OCI-LY1 (cell line): ENCODE measurements at regions not wholly inside any gene's neighbourhood (a gene's known extent, or its start where the extent isn't known, plus 50 kb on each side); places are given as distances from the start of the nearest gene placed in this dataset.
A peak's percentile ranks its signal among the peaks of the same experiment; 100 is the strongest.

Source experiments
- H2AFZ ChIP-seq: fragments of 200-600 bp; sonication (generic), shearing (Covaris generic); 2 replicates; pipeline ENCODE4 v1.6.0; 2014; ENCODE audit warnings: antibody characterized with exemption, mild to moderate bottlenecking, low read length
- H3F3A ChIP-seq: fragments of 200-600 bp; sonication (generic), shearing (Covaris generic); 2 replicates; pipeline ENCODE4 v1.6.0; 2014; ENCODE audit warnings: mild to moderate bottlenecking, antibody characterized with exemption, low read length, moderate library complexity; ENCODE audit not compliant: insufficient read depth
- H3K27ac ChIP-seq: fragments of 200-600 bp; sonication (generic); 2 replicates; pipeline ENCODE4 v1.5.1; 2014; ENCODE audit warnings: low read length, mixed run types, mild to moderate bottlenecking, low read depth; ENCODE audit not compliant: poor library complexity, severe bottlenecking
- H3K27me3 ChIP-seq: fragments of 200-600 bp; sonication (generic); 2 replicates; pipeline ENCODE4 v1.6.0; 2014; ENCODE audit warnings: antibody characterized with exemption, mild to moderate bottlenecking, low read length, moderate library complexity; ENCODE audit not compliant: insufficient read depth
- H3K36me3 ChIP-seq: fragments of 200-600 bp; sonication (generic); 2 replicates; pipeline ENCODE4 v1.6.1; 2014; ENCODE audit warnings: mild to moderate bottlenecking, antibody characterized with exemption, low read length, moderate library complexity, mixed read lengths; ENCODE audit not compliant: insufficient read depth
- H3K4me1 ChIP-seq: fragments of 200-600 bp; sonication (generic); 2 replicates; pipeline ENCODE4 v1.5.1; 2014; ENCODE audit warnings: mild to moderate bottlenecking, low read length, moderate library complexity; ENCODE audit not compliant: insufficient read depth, severe bottlenecking
- H3K4me2 ChIP-seq: fragments of 200-600 bp; sonication (generic), shearing (Covaris generic); 2 replicates; pipeline ENCODE4 v1.6.1; 2014; ENCODE audit warnings: low read length
- H3K4me3 ChIP-seq: fragments of 200-600 bp; sonication (generic); 2 replicates; pipeline ENCODE4 v1.5.1; 2014; ENCODE audit warnings: low read length, low read depth, mild to moderate bottlenecking, mixed read lengths; ENCODE audit not compliant: poor library complexity, severe bottlenecking
- H3K79me2 ChIP-seq: fragments of 200-600 bp; shearing (Covaris generic); 2 replicates; pipeline ENCODE4 v1.6.1; 2016; ENCODE audit warnings: mixed run types, low read length, mixed read lengths; ENCODE audit not compliant: insufficient read depth
- H3K9ac ChIP-seq: fragments of 200-600 bp; sonication (generic), shearing (Covaris generic); 2 replicates; pipeline ENCODE4 v1.6.1; 2014; ENCODE audit warnings: mild to moderate bottlenecking, low read length, mixed read lengths
- H3K9me2 ChIP-seq: fragments of 200-600 bp; sonication (generic), shearing (Covaris generic); 2 replicates; pipeline ENCODE4 v1.6.1; 2014; ENCODE audit warnings: low read depth, mild to moderate bottlenecking, low read length, mixed read lengths
- H3K9me3 ChIP-seq: fragments of 200-600 bp; shearing (Covaris generic); 2 replicates; pipeline ENCODE4 v1.6.1; 2014; ENCODE audit warnings: low read length, mixed read lengths
- H4K20me1 ChIP-seq: fragments of 200-600 bp; sonication (generic), shearing (Covaris generic); 2 replicates; pipeline ENCODE4 v1.6.0; 2016; ENCODE audit warnings: mild to moderate bottlenecking, low read length; ENCODE audit not compliant: insufficient read depth
- CTCF ChIP-seq: fragments of 200-600 bp; sonication (generic), shearing (Covaris generic); IDR thresholded peaks from 2 replicates; pipeline ENCODE4 v1.5.1; 2017; ENCODE audit warnings: mild to moderate bottlenecking, antibody characterized with exemption, low read length, moderate library complexity, mixed read lengths
- EZH2 ChIP-seq: fragments of 200-600 bp; sonication (generic), shearing (Covaris generic); IDR thresholded peaks from 2 replicates; pipeline ENCODE4 v1.8.0; 2017; ENCODE audit warnings: borderline replicate concordance, mixed run types, mild to moderate bottlenecking, antibody characterized with exemption, low read length, moderate library complexity, mixed read lengths

GRCh38 chr2:174659069-174659900, 61.7 kb upstream of the WIPF1 start:
- no peaks in the 10 kb centered on the region for H3F3A ChIP-seq
- H3K9me2 ChIP-seq = no peaks in the 10 kb centered on the region
- H3K4me3 ChIP-seq = no peak overlapping the region
- no peaks in the 10 kb centered on the region for H3K27me3 ChIP-seq
- no peaks in the 10 kb centered on the region for H4K20me1 ChIP-seq
- H2AFZ ChIP-seq = no peak overlapping the region
- H3K27ac ChIP-seq = no peak overlapping the region
- H3K4me2 ChIP-seq = no peak overlapping the region
- 0 out of 2 replicates have a peak, but pooled peaks cover 3% of the 10 kb centered on the region for H3K9me3 ChIP-seq
- no peaks in the 10 kb centered on the region; the same call in 1 of the 2 replicates for H3K36me3 ChIP-seq
- no peaks in the 10 kb centered on the region for H3K79me2 ChIP-seq
- H3K9ac ChIP-seq = no peak overlapping the region
- TF ChIP-seq CTCF (no peak), EZH2 (no peak)
- H3K4me1 ChIP-seq = no peaks in the 10 kb centered on the region

DNA sequence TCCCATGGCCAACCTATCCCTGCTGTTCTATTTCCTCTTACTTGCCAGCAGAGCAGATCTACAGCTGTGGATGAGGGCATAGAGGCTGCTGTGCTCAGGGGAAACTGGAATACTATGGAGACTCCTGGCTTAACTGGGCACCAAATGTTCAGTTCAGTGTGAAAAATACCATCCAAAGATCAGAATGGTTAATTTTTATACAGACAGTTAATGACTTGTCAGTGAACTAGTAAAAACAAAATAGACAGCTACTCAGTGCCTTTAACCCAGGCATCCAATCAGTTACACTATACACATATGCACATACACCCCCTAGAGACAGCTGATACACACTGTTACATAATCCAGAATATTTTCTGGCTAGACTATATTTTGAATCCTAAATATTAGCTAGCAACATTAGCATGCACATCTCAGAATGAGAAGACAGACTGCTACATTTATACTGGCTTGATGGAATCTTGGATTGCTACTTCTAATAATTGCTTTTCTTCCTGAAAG, 59.1 kb upstream of the WIPF1 start:
- Histone ChIP-seq H4K20me1 (no peaks in the 10 kb centered on the region), H3K4me1 (no peaks in the 10 kb centered on the region), H3K27me3 (no peaks in the 10 kb centered on the region), H3K27ac (no peak overlapping the region), H3K9me2 (no peaks in the 10 kb centered on the region), H3F3A (no peaks in the 10 kb centered on the region), H3K4me3 (no peak overlapping the region), H3K9ac (no peak overlapping the region), H3K9me3 (0 out of 2 replicates have a peak, but pooled peaks cover 3% of the 10 kb centered on the region), H3K36me3 (no peaks in the 10 kb centered on the region; the same call in 1 of the 2 replicates), H3K4me2 (no peak overlapping the region), H2AFZ (no peak overlapping the region), H3K79me2 (no peaks in the 10 kb centered on the region)
- peak; percentile 27; the same call in 1 of the 2 replicates for TF ChIP-seq CTCF
- TF ChIP-seq EZH2 = no peak

DNA sequence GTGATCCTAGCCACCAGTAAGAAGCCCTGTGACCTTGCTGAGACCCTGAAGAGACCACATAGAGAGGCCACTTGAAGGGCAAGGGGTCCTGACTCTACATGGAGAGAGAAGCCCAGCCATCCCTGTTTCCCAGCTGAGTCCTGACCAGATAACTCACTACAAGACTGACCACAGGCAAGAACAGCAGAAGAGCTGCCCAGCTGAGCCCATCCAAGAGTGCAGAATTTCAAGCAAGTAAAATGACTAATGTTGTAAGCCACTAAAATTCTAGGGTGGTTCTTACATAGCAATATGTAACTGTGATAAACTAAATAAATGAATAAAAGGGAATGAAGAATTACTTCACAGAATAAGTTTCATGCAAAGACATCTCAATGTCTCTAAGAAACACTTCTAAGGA, 58.4 kb upstream of the WIPF1 start:
- H3K9me2 ChIP-seq = no peaks in the 10 kb centered on the region
- H3K9me3 ChIP-seq = 0 out of 2 replicates have a peak, but pooled peaks cover 3% of the 10 kb centered on the region
- no peaks in the 10 kb centered on the region for H3K27me3 ChIP-seq
- no peak overlapping the region for H3K4me2 ChIP-seq
- H3F3A ChIP-seq = no peaks in the 10 kb centered on the region
- H3K36me3 ChIP-seq = no peaks in the 10 kb centered on the region; the same call in 1 of the 2 replicates
- H2AFZ ChIP-seq = no peak overlapping the region
- TF ChIP-seq CTCF (no peak), EZH2 (no peak)
- H3K4me1 ChIP-seq = no peaks in the 10 kb centered on the region
- H3K4me3 ChIP-seq = no peak overlapping the region
- no peak overlapping the region for H3K9ac ChIP-seq
- H3K27ac ChIP-seq = no peak overlapping the region
- no peaks in the 10 kb centered on the region for H3K79me2 ChIP-seq
- H4K20me1 ChIP-seq = no peaks in the 10 kb centered on the region
